Activated CD4-positive, alpha-beta T cell treated with anti-CD3 and anti-CD28 coated beads, Interleukin-2, amount 10 ng/mL, durations not matched to agents 24 days and 14 days (primary cell): ENCODE measurements at regions not wholly inside any gene's neighbourhood (a gene's known extent, or its start where the extent isn't known, plus 50 kb on each side); places are given as distances from the start of the nearest gene placed in this dataset.

ENCODE experiments used
- DNase-seq: peaks from one replicate; pipeline ENCODE4 v3.0.0; 2022
- H3K27ac Mint-ChIP-seq: one replicate; pipeline ENCODE4 v1.8.0; 2022; ENCODE audit warnings: mild to moderate bottlenecking, mixed read lengths
- H3K27me3 Mint-ChIP-seq: one replicate; pipeline ENCODE4 v1.8.0; 2022; ENCODE audit warnings: mixed read lengths
- H3K36me3 Mint-ChIP-seq: one replicate; pipeline ENCODE4 v1.8.0; 2022; ENCODE audit warnings: low read depth, mild to moderate bottlenecking, mixed read lengths
- H3K4me1 Mint-ChIP-seq: one replicate; pipeline ENCODE4 v1.8.0; 2021; ENCODE audit warnings: mixed read lengths
- H3K4me3 Mint-ChIP-seq: one replicate; pipeline ENCODE4 v1.8.0; 2022; ENCODE audit warnings: mild to moderate bottlenecking, moderate library complexity, mixed read lengths
- H3K9me3 Mint-ChIP-seq: one replicate; pipeline ENCODE4 v1.8.0; 2021; ENCODE audit warnings: mixed read lengths
- intact Hi-C: fragments of 100-400 bp; cut with micrococcal nuclease; formaldehyde crosslinking; loops from one replicate; pipeline ENCODE4 v1.15.1; 2023

DNA sequence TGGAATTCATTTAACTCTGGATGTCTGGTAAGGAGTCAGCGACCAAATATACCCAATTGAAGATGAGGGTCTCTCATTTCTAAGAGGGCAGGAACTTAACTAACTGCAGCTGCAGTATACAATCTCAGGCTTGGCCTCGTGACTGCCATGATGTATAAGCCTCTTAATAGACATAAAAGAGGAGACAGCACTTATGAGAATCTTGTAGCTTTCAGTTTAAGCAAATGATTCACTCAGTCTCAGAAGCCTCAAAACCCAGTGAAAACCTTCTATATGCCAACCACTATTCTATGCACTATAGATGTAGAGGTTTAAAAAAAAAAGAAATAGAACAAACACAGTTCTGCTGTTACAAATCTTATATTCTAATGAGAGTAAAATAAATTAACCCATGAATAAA is 513.9 kb downstream of the TBL1XR1 start:
- Mint-ChIP-seq H3K27me3 (no peaks in the 10 kb centered on the region), H3K4me1 (no peaks in the 10 kb centered on the region), H3K4me3 (no peak overlapping the region), H3K9me3 (peaks cover 11% of the 10 kb centered on the region), H3K36me3 (no peaks in the 10 kb centered on the region), H3K27ac (no peak overlapping the region)
- intact Hi-C loops = no loop called here
- DNase-seq = no peak

DNA sequence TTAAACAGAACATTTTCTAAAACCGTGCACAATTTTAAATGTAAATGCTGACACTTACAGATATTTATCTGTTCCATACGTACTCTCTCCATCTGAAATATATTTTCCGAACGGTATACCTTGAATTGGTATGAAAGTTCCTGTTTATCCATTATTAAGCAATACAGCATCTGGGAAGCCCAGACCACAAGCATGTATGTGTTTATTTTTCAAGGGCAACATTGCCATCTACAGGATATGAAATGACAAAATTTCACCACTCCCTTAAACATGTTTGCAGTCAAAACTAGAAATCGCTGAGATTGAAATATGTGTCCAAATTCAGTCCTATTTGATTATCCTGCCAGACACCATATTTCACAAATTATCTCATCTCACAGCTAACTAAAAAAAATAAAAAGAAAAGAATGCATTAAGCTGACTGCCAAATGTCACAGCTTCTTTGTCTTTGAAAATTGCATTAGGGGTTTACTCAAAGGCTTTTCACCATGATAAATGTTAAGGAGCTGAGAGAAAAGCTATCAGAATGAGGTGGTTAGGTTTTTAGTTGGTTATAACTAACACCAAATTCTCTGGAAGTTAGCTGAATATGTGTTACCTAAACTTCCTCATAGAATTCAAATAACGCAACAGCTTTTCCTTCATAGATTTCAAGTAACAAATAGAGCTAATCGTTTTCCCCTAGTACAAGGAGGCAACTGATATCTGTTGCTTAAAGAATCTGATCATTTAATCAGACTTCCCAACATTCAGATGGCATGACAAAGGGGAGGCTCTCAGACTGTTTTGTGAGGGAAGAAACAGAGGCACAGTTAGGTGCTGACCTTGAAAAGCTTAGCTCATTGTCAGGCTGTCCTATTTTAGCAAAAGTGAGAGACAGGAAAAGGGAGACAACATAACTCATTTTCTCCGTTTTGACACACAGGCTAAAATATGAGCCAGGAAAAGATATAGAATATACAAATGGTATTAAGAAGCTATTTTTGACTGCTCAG is 533.1 kb downstream of the TBL1XR1 start:
- DNase-seq = no peak
- Mint-ChIP-seq H3K36me3 (no peaks in the 10 kb centered on the region), H3K27me3 (no peaks in the 10 kb centered on the region), H3K4me1 (no peaks in the 10 kb centered on the region), H3K4me3 (no peak overlapping the region), H3K27ac (no peak overlapping the region), H3K9me3 (no peaks in the 10 kb centered on the region)
- intact Hi-C loops = no loop called here

DNA sequence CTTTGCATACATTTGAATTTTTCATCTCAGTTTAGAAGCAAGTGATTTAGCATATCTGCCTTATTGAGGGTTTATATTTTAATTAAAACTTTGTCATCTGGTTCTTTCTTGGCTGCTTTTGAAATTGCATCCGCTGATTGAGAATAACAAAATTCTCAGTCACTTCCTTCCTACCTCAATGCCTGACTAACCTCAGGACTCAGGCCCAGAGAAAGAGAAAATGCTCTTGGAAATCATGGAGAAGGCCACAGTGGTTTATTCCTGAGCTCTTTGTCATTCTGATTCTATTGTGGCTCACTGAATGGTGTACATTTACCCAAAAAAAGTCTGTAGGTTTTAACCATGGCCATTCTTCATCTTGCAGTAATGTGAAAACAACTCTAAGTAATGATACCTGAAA is 533.9 kb downstream of the TBL1XR1 start:
- intact Hi-C loops = no loop called here
- DNase-seq = no peak
- Mint-ChIP-seq H3K4me3 (no peak overlapping the region), H3K36me3 (no peaks in the 10 kb centered on the region), H3K27ac (no peak overlapping the region), H3K4me1 (no peaks in the 10 kb centered on the region), H3K27me3 (no peaks in the 10 kb centered on the region), H3K9me3 (no peaks in the 10 kb centered on the region)

DNA sequence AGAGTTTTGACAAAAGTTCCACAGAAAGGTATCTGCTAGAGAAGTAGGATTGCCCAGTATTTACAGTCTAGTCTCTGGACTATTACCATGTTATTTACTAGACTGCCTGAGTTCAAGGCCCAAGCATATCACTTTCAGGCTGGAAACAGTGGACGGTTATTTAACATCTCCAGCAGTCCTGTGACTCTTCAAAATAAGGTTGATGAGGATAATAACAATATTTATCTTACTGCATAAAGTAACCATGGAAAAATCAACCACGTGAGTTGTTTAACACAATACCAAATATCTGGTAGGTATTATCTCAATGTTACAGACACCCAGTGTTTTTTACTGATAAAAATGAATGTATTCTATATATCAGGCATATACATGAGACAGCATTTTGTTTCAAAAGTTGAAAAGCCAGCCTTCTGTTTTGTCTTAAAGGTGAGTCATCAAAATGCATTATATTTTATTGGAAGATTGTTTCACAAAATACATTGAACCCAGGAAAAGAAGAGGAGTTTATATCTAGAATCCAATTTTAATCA is 535.8 kb downstream of the TBL1XR1 start:
- DNase-seq = no peak
- Mint-ChIP-seq H3K4me3 (no peak overlapping the region), H3K4me1 (no peaks in the 10 kb centered on the region), H3K9me3 (no peaks in the 10 kb centered on the region), H3K36me3 (no peaks in the 10 kb centered on the region), H3K27ac (no peak overlapping the region), H3K27me3 (no peaks in the 10 kb centered on the region)
- intact Hi-C loops = no loop called here

DNA sequence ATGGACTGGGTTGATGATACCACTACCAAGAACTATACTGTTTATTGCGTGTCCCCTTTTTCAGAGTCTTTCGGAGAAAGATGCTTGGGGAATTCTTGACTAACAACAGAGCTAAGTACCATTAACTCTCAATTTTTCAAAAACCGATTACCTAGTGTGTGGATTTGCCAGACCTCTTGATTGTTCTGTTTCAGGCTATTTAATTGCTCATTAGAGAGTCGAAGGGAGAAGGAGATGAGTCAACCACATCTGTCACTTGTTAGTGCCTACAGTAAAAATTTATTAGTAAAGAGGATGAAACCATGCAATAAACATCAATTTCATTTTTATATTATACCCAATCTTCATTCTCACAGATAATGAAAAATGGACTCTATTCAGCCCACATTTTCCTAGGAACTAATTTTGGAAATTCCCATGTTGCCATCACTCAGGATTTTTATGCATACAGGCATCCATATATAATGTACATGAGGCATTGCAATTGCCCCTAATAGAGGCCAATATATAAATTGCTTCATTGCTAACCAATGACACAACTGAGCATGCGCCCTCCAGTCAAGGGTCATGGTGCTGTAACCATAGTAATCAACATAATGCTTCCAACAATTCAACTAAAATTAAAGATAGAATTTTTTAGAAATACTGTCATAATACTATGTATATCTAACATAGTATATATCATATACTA is 541.7 kb downstream of the TBL1XR1 start:
- DNase-seq = no peak
- no peaks in the 10 kb centered on the region for H3K9me3 Mint-ChIP-seq
- H3K4me3 Mint-ChIP-seq = no peak overlapping the region
- H3K36me3 Mint-ChIP-seq = no peaks in the 10 kb centered on the region
- H3K27ac Mint-ChIP-seq = no peak overlapping the region
- no peaks in the 10 kb centered on the region for H3K27me3 Mint-ChIP-seq
- no peaks in the 10 kb centered on the region for H3K4me1 Mint-ChIP-seq
- intact Hi-C loops = no loop called here

DNA sequence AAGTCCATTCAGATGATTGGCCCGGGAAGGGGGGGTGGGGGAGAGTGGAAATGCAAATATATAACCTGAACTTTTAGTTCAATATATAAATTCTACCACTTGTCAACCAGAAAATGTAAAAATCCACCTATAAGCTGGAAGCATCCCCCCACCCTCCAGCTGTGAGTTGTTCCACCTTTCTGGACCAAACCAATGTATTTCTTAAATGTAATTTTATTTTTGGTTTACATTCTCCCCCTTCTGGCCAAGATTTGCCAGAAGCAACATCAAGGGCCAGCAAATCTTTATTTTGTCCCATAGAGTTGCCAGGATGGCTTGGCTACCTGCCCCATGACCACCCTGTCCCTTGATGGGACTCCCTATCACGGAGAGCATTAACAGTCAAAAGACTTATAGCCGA is 545.7 kb downstream of the TBL1XR1 start:
- Mint-ChIP-seq H3K36me3 (no peaks in the 10 kb centered on the region), H3K4me3 (no peak overlapping the region), H3K27ac (no peak overlapping the region), H3K4me1 (no peaks in the 10 kb centered on the region), H3K27me3 (no peaks in the 10 kb centered on the region), H3K9me3 (no peaks in the 10 kb centered on the region)
- DNase-seq = no peak
- intact Hi-C loops = no loop called here

DNA sequence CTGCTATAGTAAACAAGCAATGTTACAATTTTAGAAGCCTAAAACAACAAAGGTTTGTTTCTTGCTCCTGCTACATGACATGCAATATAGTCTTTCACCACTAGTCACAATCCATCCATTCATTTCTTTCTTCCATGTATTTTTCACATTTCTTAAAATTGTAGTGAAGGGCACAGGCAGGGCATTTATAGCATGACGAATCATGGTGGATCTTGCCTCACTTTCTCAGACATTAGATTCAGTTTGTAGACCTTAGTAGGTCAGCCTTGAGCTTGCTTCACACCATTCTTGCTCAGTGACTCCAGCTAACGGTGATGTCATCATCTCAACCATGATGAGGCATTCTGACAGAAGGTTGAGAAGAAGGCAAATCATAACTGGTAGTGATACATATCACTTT is 546.8 kb downstream of the TBL1XR1 start:
- Mint-ChIP-seq H3K4me3 (no peak overlapping the region), H3K9me3 (no peaks in the 10 kb centered on the region), H3K36me3 (no peaks in the 10 kb centered on the region), H3K27me3 (no peaks in the 10 kb centered on the region), H3K27ac (no peak overlapping the region), H3K4me1 (no peaks in the 10 kb centered on the region)
- no peak for DNase-seq
- intact Hi-C loops = no loop called here

DNA sequence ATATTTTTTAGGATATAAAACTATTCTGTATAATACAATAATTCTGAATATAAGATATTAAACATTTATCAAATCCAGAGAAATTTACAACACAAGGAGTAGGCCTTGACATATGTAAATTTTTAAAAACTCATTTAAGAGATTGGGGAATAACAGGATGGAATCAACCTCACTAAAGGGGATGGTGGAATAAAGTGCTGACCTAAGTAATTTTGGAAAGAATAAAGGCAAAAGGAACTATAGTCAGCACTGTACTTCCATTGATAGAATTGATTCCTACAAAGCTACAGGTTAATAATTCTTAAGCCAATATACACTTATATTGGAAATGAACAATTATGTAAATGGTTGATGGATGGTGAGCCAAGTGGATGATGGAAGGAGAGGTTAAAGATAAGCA is 549.3 kb downstream of the TBL1XR1 start:
- H3K36me3 Mint-ChIP-seq = no peaks in the 10 kb centered on the region

DNA sequence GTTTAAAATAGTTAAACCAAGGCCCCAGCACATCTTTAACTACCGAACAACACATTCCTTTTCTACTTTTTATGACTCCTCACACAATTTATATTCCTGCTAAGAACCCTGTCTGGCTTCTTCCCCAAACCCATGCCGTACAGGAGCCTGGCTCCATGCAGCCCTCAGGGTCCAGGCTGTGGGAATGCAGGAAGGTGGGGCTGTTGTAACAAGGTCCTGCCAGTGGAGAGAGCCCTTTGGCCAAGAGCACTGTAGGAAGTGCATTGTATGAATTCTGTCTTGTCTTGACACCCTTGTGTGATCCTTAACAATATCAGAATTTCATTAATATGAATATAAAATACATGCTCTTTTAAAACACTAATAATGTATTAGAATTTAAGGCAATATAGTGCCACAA is 563.8 kb downstream of the TBL1XR1 start:
- intact Hi-C loops = no loop called here
- Mint-ChIP-seq H3K27ac (no peak overlapping the region), H3K4me3 (no peak overlapping the region), H3K36me3 (no peaks in the 10 kb centered on the region), H3K4me1 (no peaks in the 10 kb centered on the region), H3K9me3 (no peaks in the 10 kb centered on the region), H3K27me3 (no peaks in the 10 kb centered on the region)
- DNase-seq = no peak

More for the DNA sequence above, 549.3 kb downstream of the TBL1XR1 start:
- Mint-ChIP-seq H3K4me1 (no peaks in the 10 kb centered on the region), H3K9me3 (no peaks in the 10 kb centered on the region), H3K4me3 (no peak overlapping the region), H3K27me3 (no peaks in the 10 kb centered on the region), H3K27ac (no peak overlapping the region)
- no peak for DNase-seq
- intact Hi-C loops = no loop called here

DNA sequence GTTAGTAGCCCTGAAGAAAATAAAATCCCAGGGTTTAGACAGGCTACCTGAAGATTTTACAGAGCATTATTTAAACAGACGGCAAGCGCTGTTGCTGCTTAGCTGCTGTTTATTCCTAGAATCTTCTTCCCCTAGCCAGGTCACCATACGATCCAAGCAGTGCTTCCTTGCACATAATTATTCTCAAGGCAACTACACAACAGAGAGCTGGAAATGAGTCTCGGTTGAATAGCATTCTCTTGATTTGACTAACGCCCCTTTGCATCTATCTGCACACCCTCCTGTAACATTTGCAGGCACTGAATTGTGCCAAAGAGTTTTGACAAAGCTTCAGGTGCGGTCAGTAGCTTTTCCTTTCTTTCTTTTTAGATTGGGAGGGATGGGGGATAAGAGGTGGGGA is 564.4 kb downstream of the TBL1XR1 start:
- Mint-ChIP-seq H3K9me3 (no peaks in the 10 kb centered on the region), H3K36me3 (no peaks in the 10 kb centered on the region), H3K27me3 (no peaks in the 10 kb centered on the region), H3K27ac (no peak overlapping the region), H3K4me1 (no peaks in the 10 kb centered on the region), H3K4me3 (no peak overlapping the region)
- no peak for DNase-seq
- intact Hi-C loops = no loop called here

DNA sequence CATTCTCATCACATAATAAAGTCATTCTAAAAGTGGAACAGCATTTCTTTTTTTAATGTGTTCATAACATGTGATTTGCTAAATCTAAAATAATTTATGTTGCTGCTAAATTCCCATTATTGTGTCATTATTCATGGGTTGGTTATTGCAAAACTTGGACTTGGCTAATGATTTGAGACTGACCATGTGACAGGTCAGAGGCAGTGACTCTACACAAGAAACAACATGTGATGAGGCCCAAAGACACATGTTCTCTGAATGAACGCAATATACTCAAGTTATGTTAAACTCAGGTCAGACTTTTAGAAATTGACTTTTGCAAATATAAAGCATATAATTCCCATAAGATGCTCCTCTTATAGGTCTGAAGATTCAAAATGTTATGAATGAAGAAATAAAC is 566.1 kb downstream of the TBL1XR1 start:
- H3K27me3 Mint-ChIP-seq = no peaks in the 10 kb centered on the region
- no peaks in the 10 kb centered on the region for H3K9me3 Mint-ChIP-seq
- H3K4me1 Mint-ChIP-seq = no peaks in the 10 kb centered on the region
- intact Hi-C loops = no loop called here
- no peak overlapping the region for H3K4me3 Mint-ChIP-seq
- no peaks in the 10 kb centered on the region for H3K36me3 Mint-ChIP-seq
- no peak overlapping the region for H3K27ac Mint-ChIP-seq
- DNase-seq = no peak

DNA sequence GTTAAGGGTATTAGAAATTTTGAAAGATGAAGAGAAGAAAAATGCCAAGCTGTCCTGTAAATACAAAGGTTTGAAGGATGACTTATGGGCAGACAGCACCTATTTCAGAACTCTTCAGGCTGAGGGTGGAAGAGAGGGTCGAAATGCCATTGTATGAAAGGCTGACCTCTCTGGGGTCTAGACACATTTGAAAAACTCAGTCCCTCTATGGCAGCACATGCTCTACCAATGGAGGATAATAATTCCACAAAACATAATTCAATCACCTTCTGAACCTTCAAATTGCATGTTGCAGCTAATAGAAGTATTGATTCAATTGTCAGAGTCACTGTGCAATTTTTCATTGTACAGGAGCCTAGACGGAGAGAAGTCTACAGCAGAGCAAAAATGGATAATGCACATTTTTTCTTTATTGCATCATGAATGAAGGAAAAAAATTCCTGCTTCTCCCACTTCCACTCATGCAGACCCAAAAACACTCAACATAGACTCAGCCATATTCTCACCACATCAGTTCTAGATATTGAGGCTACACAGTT is 569.1 kb downstream of the TBL1XR1 start:
- Mint-ChIP-seq H3K36me3 (no peaks in the 10 kb centered on the region), H3K27me3 (no peaks in the 10 kb centered on the region), H3K4me3 (no peak overlapping the region), H3K4me1 (no peaks in the 10 kb centered on the region), H3K9me3 (no peaks in the 10 kb centered on the region), H3K27ac (no peak overlapping the region)
- intact Hi-C loops = no loop called here
- DNase-seq = no peak

DNA sequence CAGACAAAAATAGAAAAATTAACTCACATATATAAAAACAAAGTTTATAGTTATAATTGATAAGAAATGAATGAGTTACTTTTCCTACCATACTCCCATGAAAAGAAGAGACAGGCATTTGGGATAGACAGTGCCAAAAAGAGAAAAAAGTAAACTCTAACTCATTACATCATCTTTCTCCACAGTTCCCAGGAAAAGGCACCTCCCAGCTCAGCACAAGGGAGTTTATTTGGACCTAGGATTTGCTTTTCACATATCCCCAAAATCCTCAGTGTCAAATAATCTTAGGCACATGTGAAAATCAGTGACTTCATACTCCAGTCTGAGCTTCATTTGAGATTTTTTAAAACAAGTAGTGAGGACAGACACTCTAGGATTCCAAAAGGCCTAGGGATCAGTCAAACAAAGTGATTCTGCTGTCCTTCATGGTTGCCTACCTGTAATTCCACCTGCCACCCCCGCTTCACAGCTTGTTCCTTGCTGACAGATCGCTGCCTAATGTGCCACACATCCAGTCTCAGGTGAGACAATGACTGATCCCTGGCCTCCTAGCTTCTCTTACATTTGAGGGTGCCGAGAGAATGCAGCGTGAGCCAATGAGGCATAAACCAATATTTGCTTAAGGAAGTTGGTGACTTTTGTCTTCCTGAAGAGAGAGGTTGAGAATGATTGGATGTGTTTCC is 573.7 kb downstream of the TBL1XR1 start:
- Mint-ChIP-seq H3K9me3 (no peaks in the 10 kb centered on the region), H3K27ac (no peak overlapping the region), H3K27me3 (no peaks in the 10 kb centered on the region), H3K4me3 (no peak overlapping the region), H3K36me3 (no peaks in the 10 kb centered on the region), H3K4me1 (no peaks in the 10 kb centered on the region)
- intact Hi-C loops = no loop called here
- no peak for DNase-seq

DNA sequence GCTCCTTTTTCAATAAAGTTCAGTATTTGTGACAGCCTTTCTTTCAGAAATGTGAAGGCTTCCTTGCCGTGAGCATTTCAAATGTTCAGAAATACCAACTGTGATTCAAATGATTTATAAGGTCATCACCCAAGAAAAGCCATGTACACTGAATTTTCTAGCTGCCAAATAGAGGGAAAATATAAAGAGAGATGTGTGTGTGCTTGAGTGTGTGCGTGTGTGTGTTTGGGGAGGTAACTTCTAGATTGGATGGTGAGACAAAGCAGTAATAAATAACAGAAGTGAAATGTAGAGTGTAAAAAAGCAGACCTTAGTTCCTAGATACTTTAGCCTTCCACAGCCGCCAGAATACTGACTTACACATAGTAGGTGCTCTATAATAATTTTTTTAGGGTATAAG is 577.4 kb downstream of the TBL1XR1 start:
- H3K36me3 Mint-ChIP-seq = no peaks in the 10 kb centered on the region
- no peak for DNase-seq
- no peaks in the 10 kb centered on the region for H3K27me3 Mint-ChIP-seq

More for the DNA sequence above, 577.4 kb downstream of the TBL1XR1 start:
- Mint-ChIP-seq H3K27ac (no peak overlapping the region), H3K4me3 (no peak overlapping the region), H3K9me3 (no peaks in the 10 kb centered on the region), H3K4me1 (no peaks in the 10 kb centered on the region)
- intact Hi-C loops = no loop called here
